ENCODE measurements at regions not wholly inside any gene's neighbourhood (a gene's known extent, or its start where the extent isn't known, plus 50 kb on each side); places are given as distances from the start of the nearest gene placed in this dataset.

GRCh38 chrX:129233786-129234185 lies 289.5 kb downstream of the SMARCA1 start:
- Histone ChIP-seq H3K4me1 (ENCODE audit: insufficient read depth, low read length) (no peaks in the 10 kb centered on the region), H3K9me3 (ENCODE audit: low read length) (no peaks in the 10 kb centered on the region), H3K36me3 (ENCODE audit: insufficient read depth, low read length) (no peaks in the 10 kb centered on the region), H3K4me3 (ENCODE audit: low read length) (no peak overlapping the region), H3K27ac (ENCODE audit: low read depth, low read length) (no peak overlapping the region), H3K27me3 (ENCODE audit: insufficient read depth, low read length, poor library complexity, severe bottlenecking) (no peaks in the 10 kb centered on the region)
- ChIA-PET POLR2A (no interaction called here), CTCF (no interaction called here)
- no peaks in the 10 kb centered on the region for H3K4me1 Mint-ChIP-seq
- no peaks in the 10 kb centered on the region for H3K9me3 Mint-ChIP-seq
- H3K27me3 Mint-ChIP-seq, result peaks cover 0 to 5% of the 10 kb centered on the region in 2 donors
- no peak overlapping the region for H3K27ac Mint-ChIP-seq
- H3K4me3 Mint-ChIP-seq, result no peak overlapping the region
- H3K36me3 Mint-ChIP-seq, result no peaks in the 10 kb centered on the region
- no peak for DNase-seq

DNA sequence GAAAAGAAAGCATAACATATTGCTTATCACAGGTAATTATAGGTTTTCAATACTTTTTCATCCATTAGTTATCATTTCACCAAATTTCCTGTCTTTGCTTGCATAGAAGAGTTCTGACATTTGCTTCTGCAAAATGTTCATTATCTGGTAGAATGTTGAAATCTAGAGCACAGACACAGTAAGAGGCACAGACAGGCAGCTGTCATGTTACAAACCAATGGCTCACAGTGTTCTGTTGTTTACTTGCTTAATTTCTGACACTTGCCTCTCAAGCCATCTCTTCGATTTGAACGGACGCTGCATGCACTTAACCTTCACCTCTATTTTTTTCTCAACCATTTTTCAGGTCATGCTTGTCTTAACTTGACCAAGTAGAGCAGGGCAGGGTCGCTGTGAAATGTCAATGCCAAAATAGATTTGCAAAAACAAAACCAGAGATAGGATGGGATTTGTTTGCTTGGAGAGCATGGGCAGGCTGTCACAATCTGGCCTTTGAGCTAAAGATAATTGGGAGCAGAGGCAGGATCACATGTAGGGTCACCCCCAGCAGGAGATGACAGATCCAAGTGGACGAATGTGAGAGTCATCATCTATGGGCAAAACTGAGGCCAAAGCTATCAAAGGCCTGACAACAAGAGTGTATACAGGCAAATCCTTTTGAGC lies 292.3 kb downstream of the SMARCA1 start:
- no peak for DNase-seq
- no peaks in the 10 kb centered on the region for H3K27me3 ChIP-seq (ENCODE audit: insufficient read depth, low read length, poor library complexity, severe bottlenecking)
- H3K4me3 Mint-ChIP-seq, result no peak overlapping the region
- H3K27ac Mint-ChIP-seq, result no peak overlapping the region
- H3K4me3 ChIP-seq (ENCODE audit: low read length), result no peak overlapping the region
- ChIA-PET CTCF (no interaction called here), POLR2A (no interaction called here)
- no peaks in the 10 kb centered on the region for H3K36me3 Mint-ChIP-seq
- H3K36me3 ChIP-seq (ENCODE audit: insufficient read depth, low read length), result no peaks in the 10 kb centered on the region
- H3K4me1 ChIP-seq (ENCODE audit: insufficient read depth, low read length), result no peaks in the 10 kb centered on the region
- no peaks in the 10 kb centered on the region for H3K9me3 ChIP-seq (ENCODE audit: low read length)
- H3K4me1 Mint-ChIP-seq, result no peaks in the 10 kb centered on the region
- no peak overlapping the region for H3K27ac ChIP-seq (ENCODE audit: low read depth, low read length)
- peaks cover 0 to 3% of the 10 kb centered on the region in 2 donors for H3K27me3 Mint-ChIP-seq
- H3K9me3 Mint-ChIP-seq, result no peaks in the 10 kb centered on the region

DNA sequence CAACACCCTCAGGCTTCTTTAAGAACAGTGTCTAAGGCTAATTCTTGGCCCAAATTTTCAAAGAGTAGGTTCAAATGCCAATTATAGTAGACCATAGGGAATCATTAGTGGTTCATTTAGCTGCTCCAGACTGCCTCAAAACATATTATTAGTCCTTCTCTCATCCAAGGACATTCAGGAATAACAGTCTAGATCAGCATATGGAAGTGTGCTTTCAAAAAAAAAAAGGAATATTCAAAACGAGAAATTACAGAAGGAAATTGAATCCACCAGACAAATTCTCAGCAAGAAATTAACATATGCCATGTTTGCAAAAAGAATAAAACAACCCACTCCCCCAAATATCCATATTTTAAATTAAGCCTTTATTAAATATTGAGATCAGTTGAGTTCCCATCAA lies 293.1 kb downstream of the SMARCA1 start:
- Histone ChIP-seq H3K27me3 (ENCODE audit: insufficient read depth, low read length, poor library complexity, severe bottlenecking) (no peaks in the 10 kb centered on the region), H3K4me3 (ENCODE audit: low read length) (no peak overlapping the region), H3K36me3 (ENCODE audit: insufficient read depth, low read length) (no peaks in the 10 kb centered on the region), H3K4me1 (ENCODE audit: insufficient read depth, low read length) (no peaks in the 10 kb centered on the region), H3K9me3 (ENCODE audit: low read length) (no peaks in the 10 kb centered on the region), H3K27ac (ENCODE audit: low read depth, low read length) (no peak overlapping the region)
- Mint-ChIP-seq H3K9me3 (no peaks in the 10 kb centered on the region), H3K27ac (no peak overlapping the region), H3K27me3 (peaks cover 0 to 2% of the 10 kb centered on the region in 2 donors), H3K4me3 (no peak overlapping the region), H3K36me3 (no peaks in the 10 kb centered on the region), H3K4me1 (no peaks in the 10 kb centered on the region)
- DNase-seq, result no peak
- ChIA-PET POLR2A (no interaction called here), CTCF (no interaction called here)

DNA sequence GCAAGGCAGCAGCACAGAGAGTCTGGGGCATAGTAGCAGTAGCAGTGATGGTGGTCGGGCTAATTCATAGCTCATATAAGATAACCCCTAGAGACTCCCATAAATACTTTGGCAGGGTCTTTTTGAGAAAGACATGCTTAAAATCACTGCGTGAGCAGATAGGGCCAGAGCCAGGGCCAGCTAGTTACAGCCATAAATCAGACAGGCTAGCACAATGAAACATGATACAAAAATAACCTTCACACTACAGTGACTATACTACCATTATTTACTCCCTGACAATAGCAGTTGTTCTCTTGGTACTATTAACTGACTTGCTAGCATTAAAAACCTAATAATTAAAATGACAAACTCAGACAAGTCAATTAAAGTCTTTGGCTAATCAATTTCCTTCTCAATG lies 295.9 kb downstream of the SMARCA1 start:
- H3K27ac Mint-ChIP-seq, result no peak overlapping the region
- peaks cover 0 to 1% of the 10 kb centered on the region in 2 donors for H3K27me3 Mint-ChIP-seq
- POLR2A ChIA-PET, result no interaction called here
- no peaks in the 10 kb centered on the region for H3K36me3 ChIP-seq (ENCODE audit: insufficient read depth, low read length)
- DNase-seq, result no peak
- H3K4me1 Mint-ChIP-seq, result no peaks in the 10 kb centered on the region
- H3K4me3 Mint-ChIP-seq, result no peak overlapping the region
- H3K27me3 ChIP-seq (ENCODE audit: insufficient read depth, low read length, poor library complexity, severe bottlenecking), result no peaks in the 10 kb centered on the region
- no peaks in the 10 kb centered on the region for H3K9me3 ChIP-seq (ENCODE audit: low read length)
- H3K9me3 Mint-ChIP-seq, result no peaks in the 10 kb centered on the region
- no peaks in the 10 kb centered on the region for H3K4me1 ChIP-seq (ENCODE audit: insufficient read depth, low read length)
- no peaks in the 10 kb centered on the region for H3K36me3 Mint-ChIP-seq
- H3K4me3 ChIP-seq (ENCODE audit: low read length), result no peak overlapping the region
- H3K27ac ChIP-seq (ENCODE audit: low read depth, low read length), result no peak overlapping the region
- CTCF ChIA-PET, result no interaction called here

DNA sequence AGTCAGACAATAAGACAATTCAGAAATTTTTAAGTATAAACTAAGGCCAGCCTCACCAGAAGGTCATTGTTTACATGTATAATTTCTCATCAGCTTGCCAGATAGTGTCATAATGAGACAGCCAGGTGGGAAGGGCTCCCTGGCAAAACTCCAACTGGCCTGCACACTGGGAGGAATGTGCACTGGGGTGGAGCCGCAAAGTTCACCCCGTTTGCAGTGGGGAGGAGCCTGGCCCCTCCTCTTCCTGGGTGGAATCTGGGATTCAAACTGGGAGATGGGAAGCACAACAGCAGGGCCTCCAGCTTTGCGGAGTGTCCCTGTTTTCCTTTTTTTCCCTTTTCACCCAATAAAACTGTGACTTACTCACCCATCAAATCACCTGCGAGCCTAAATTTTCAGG lies 329.9 kb downstream of the SMARCA1 start:
- peaks cover 0 to 2% of the 10 kb centered on the region in 2 donors for H3K27me3 Mint-ChIP-seq
- no peaks in the 10 kb centered on the region for H3K4me1 Mint-ChIP-seq

DNA sequence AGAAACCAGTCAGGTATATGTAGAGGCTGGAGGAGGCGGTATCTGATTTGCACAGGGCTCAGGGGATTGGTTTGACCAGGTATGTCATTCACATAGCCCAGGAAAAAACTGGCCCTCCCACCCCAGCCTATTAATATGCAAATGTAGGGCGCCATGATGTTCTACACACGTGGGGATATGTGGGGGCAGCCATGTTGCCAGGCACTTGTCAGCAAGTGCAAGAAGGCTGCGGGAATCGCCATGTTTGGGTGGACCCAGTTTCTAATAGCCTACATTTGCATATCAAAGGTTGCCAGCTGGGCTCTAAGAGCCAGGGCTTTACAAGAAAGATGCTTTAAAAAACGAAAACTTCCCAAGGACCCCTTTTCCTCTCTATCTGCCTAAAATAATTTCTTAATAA lies 335.1 kb downstream of the SMARCA1 start:
- Histone ChIP-seq H3K27me3 (ENCODE audit: insufficient read depth, low read length, poor library complexity, severe bottlenecking) (no peaks in the 10 kb centered on the region), H3K4me3 (ENCODE audit: low read length) (no peak overlapping the region), H3K27ac (ENCODE audit: low read depth, low read length) (no peak overlapping the region), H3K9me3 (ENCODE audit: low read length) (no peaks in the 10 kb centered on the region), H3K36me3 (ENCODE audit: insufficient read depth, low read length) (no peaks in the 10 kb centered on the region), H3K4me1 (ENCODE audit: insufficient read depth, low read length) (no peaks in the 10 kb centered on the region)
- Mint-ChIP-seq H3K36me3 (no peaks in the 10 kb centered on the region), H3K27me3 (peaks cover 0 to 2% of the 10 kb centered on the region in 2 donors), H3K27ac (no peak overlapping the region), H3K4me1 (no peaks in the 10 kb centered on the region), H3K9me3 (peaks cover 0 to 2% (median 0%) of the 10 kb centered on the region in 5 donors), H3K4me3 (no peak overlapping the region)
- CTCF ChIA-PET, result no interaction called here
- DNase-seq, result no peak
- POLR2A ChIA-PET, result no interaction called here

More for the DNA sequence above, 329.9 kb downstream of the SMARCA1 start:
- Histone ChIP-seq H3K4me1 (ENCODE audit: insufficient read depth, low read length) (no peaks in the 10 kb centered on the region), H3K27ac (ENCODE audit: low read depth, low read length) (no peak overlapping the region), H3K9me3 (ENCODE audit: low read length) (no peaks in the 10 kb centered on the region), H3K36me3 (ENCODE audit: insufficient read depth, low read length) (no peaks in the 10 kb centered on the region), H3K27me3 (ENCODE audit: insufficient read depth, low read length, poor library complexity, severe bottlenecking) (no peaks in the 10 kb centered on the region), H3K4me3 (ENCODE audit: low read length) (no peak overlapping the region)
- ChIA-PET POLR2A (no interaction called here), CTCF (no interaction called here)
- no peak overlapping the region for H3K27ac Mint-ChIP-seq
- peaks cover 0 to 2% (median 0%) of the 10 kb centered on the region in 5 donors for H3K9me3 Mint-ChIP-seq
- no peak for DNase-seq
- no peak overlapping the region for H3K4me3 Mint-ChIP-seq
- no peaks in the 10 kb centered on the region for H3K36me3 Mint-ChIP-seq

DNA sequence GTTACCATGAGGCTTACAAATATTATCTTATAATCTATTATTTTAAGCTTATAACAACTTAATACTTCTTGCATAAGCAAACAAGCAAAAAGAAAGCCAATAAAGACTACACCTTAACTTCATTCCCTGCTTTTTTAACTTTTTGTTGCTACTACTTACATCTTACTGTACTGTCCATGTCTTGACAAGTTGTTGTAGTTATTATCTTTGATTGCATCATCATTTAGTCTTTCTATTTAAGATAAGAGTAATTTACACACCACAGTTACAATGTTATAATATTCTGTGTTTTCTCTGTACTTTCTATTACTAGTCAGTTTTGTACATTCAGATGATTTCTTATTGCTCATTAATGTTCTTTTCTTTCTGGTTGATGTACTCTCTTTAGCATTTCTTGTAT lies 346.6 kb downstream of the SMARCA1 start:
- Histone ChIP-seq H3K27ac (ENCODE audit: low read depth, low read length) (no peak overlapping the region), H3K9me3 (ENCODE audit: low read length) (no peaks in the 10 kb centered on the region), H3K4me1 (ENCODE audit: insufficient read depth, low read length) (no peaks in the 10 kb centered on the region), H3K36me3 (ENCODE audit: insufficient read depth, low read length) (no peaks in the 10 kb centered on the region), H3K4me3 (ENCODE audit: low read length) (no peak overlapping the region), H3K27me3 (ENCODE audit: insufficient read depth, low read length, poor library complexity, severe bottlenecking) (no peaks in the 10 kb centered on the region)
- H3K27me3 Mint-ChIP-seq, result peaks cover 0 to 6% of the 10 kb centered on the region in 2 donors
- H3K27ac Mint-ChIP-seq, result no peak overlapping the region
- DNase-seq, result no peak
- H3K9me3 Mint-ChIP-seq, result peaks cover 0 to 6% (median 2%) of the 10 kb centered on the region in 5 donors
- H3K4me1 Mint-ChIP-seq, result no peaks in the 10 kb centered on the region
- CTCF ChIA-PET, result no interaction called here
- no peaks in the 10 kb centered on the region for H3K36me3 Mint-ChIP-seq
- no peak overlapping the region for H3K4me3 Mint-ChIP-seq
- POLR2A ChIA-PET, result no interaction called here

DNA sequence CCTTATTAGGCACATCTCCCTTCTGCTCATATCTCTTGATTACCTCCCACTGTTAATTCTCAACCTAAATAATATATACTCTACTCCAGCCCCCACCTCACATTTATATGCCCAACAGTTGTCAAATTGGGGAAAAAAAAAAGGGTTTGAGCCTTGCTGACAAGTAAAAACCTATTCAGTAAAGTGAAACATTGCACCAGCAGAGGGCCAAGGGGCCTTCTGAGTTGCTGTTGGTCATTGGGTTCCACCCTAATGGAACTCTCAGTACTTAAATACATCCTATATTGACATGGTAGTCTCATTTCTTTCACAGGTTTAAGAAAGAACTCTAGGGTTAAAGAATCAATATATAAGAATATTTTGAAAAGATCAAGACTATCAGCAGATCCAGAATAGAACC lies 362.2 kb downstream of the SMARCA1 start:
- H3K9me3 Mint-ChIP-seq, result peaks cover 0 to 8% (median 0%) of the 10 kb centered on the region in 5 donors
- Histone ChIP-seq H3K27me3 (ENCODE audit: insufficient read depth, low read length, poor library complexity, severe bottlenecking) (no peaks in the 10 kb centered on the region), H3K27ac (ENCODE audit: low read depth, low read length) (no peak overlapping the region), H3K36me3 (ENCODE audit: insufficient read depth, low read length) (no peaks in the 10 kb centered on the region), H3K4me1 (ENCODE audit: insufficient read depth, low read length) (no peaks in the 10 kb centered on the region), H3K9me3 (ENCODE audit: low read length) (no peaks in the 10 kb centered on the region), H3K4me3 (ENCODE audit: low read length) (no peak overlapping the region)
- POLR2A ChIA-PET, result no interaction called here
- no peak overlapping the region for H3K27ac Mint-ChIP-seq
- H3K36me3 Mint-ChIP-seq, result no peaks in the 10 kb centered on the region
- DNase-seq, result no peak
- no peaks in the 10 kb centered on the region for H3K4me1 Mint-ChIP-seq
- peaks cover 0 to 2% of the 10 kb centered on the region in 2 donors for H3K27me3 Mint-ChIP-seq
- CTCF ChIA-PET, result no interaction called here
- H3K4me3 Mint-ChIP-seq, result no peak overlapping the region

DNA sequence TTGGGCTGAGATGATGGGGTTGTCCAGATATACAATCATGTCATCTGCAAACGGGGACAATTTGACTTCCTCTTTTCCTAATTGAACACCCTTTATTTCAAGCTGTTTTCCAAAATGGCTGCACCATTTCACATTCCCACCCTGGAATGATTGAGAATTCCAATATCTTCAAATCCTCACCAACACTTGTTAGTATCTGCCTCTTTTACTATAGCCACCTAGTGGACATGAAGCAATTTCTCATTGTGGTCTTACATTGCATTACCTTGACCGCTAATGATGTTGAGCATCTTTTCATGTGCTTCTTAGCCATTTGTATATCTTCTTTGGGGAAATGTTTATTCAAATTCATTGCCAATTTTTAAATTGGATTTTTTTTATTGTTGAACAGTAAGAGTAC lies 364.8 kb downstream of the SMARCA1 start:
- H3K4me1 ChIP-seq (ENCODE audit: insufficient read depth, low read length), result no peaks in the 10 kb centered on the region
- H3K27ac ChIP-seq (ENCODE audit: low read depth, low read length), result no peak overlapping the region
- H3K4me1 Mint-ChIP-seq, result no peaks in the 10 kb centered on the region
- H3K9me3 ChIP-seq (ENCODE audit: low read length), result no peaks in the 10 kb centered on the region
- no peak overlapping the region for H3K4me3 Mint-ChIP-seq
- no peaks in the 10 kb centered on the region for H3K36me3 Mint-ChIP-seq
- H3K4me3 ChIP-seq (ENCODE audit: low read length), result no peak overlapping the region
- H3K27me3 ChIP-seq (ENCODE audit: insufficient read depth, low read length, poor library complexity, severe bottlenecking), result no peaks in the 10 kb centered on the region
- ChIA-PET POLR2A (no interaction called here), CTCF (no interaction called here)
- peaks cover 0 to 8% (median 0%) of the 10 kb centered on the region in 5 donors for H3K9me3 Mint-ChIP-seq
- no peak for DNase-seq
- no peaks in the 10 kb centered on the region for H3K36me3 ChIP-seq (ENCODE audit: insufficient read depth, low read length)
- H3K27ac Mint-ChIP-seq, result no peak overlapping the region
- H3K27me3 Mint-ChIP-seq, result peaks cover 0 to 2% of the 10 kb centered on the region in 2 donors

All from CD8-positive, alpha-beta memory T cell (primary cell).